Small intestine (tissue), 7 donors: ENCODE measurements at regions not wholly inside any gene's neighbourhood (a gene's known extent, or its start where the extent isn't known, plus 50 kb on each side); places are given as distances from the start of the nearest gene placed in this dataset.

Experiments
- DNase-seq, 2 donors: peaks; one replicate each; pipeline versions ENCODE4 v3.0.0 to v3.0.0-alpha.2; 2013
- FAIRE-seq: peaks from 2 replicates; lab custom pipeline; 2012; peaks lifted over from hg19 to GRCh38; lab: Jason Lieb, UNC
- H3K27ac ChIP-seq, 3 donors: one replicate each; pipeline ENCODE4 v1.5.1; 2013; ENCODE audit warnings: low read length in 2 of 3, mild to moderate bottlenecking in 2 of 3, control low read depth in 1 of 3, inconsistent platforms in 1 of 3, low read depth in 1 of 3, moderate library complexity in 1 of 3
- H3K27me3 ChIP-seq, 3 donors: one replicate each; pipeline ENCODE4 v1.6.1; 2013; ENCODE audit warnings: low read length in 3 of 3, inconsistent platforms in 1 of 3; ENCODE audit not compliant: control insufficient read depth in 3 of 3, insufficient read depth in 3 of 3
- H3K36me3 ChIP-seq, 3 donors: one replicate each; pipeline ENCODE4 v1.6.1; 2013; ENCODE audit warnings: low read length in 3 of 3, inconsistent platforms in 1 of 3, low read depth in 1 of 3, mild to moderate bottlenecking in 1 of 3, moderate library complexity in 1 of 3; ENCODE audit not compliant: control insufficient read depth in 3 of 3, insufficient read depth in 2 of 3
- H3K4me1 ChIP-seq, 3 donors: one replicate each; pipeline ENCODE4 v1.6.1; 2013; ENCODE audit warnings: low read length in 2 of 3, inconsistent platforms in 1 of 3, low read depth in 1 of 3, mild to moderate bottlenecking in 1 of 3, moderate library complexity in 1 of 3; ENCODE audit not compliant: control insufficient read depth in 3 of 3, insufficient read depth in 2 of 3
- H3K4me3 ChIP-seq, 3 donors: one replicate each; pipeline ENCODE4 v1.5.1; 2013; ENCODE audit warnings: low read length in 3 of 3, control low read depth in 1 of 3, inconsistent platforms in 1 of 3, low read depth in 1 of 3, mild to moderate bottlenecking in 1 of 3, moderate library complexity in 1 of 3
- H3K9me3 ChIP-seq, 2 donors: one replicate each; pipeline ENCODE4 v1.6.1; 2013; ENCODE audit warnings: low read depth in 1 of 2, low read length in 1 of 2; ENCODE audit not compliant: control insufficient read depth in 2 of 2, insufficient read depth in 1 of 2
- WGBS, 3 donors: extraction: QIAGEN DNeasy Blood & Tissue Kit; methylation state at CpG; one replicate each; pipeline ENCODE4 v1.1.7; 2013; 5-methylcytosine and 5-hydroxymethylcytosine counted together
- donor health status: healthy with polysubstance abuse.
- donor health status: control.
- donor health status: control.
- donor health status: Bipolar disorder and iron deficiency.
- donor health status: healthy.

DNA sequence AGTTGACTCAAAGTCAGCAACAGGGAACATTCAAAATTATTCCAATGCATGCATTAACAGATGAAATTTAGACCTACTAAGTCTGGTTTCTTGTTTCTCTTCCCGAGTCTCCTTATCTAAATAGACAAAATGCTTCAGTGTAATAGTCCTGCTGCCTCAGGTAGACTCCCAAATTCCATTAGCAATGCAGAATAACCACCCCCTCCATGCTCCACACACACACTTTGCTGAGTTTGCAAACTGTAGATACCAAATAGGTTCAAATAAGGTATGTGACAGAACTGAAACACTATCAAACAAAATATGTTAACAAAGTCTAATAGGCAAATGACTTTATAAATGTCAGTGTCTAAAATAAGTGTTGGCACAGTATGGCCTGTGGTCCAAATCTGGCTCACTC, 451.1 kb upstream of the SOX5 start:
- WGBS, 3 donors, result 43 to 71% (median 59%) methylated on average over 1 of the region's 1 CpG
- no peaks in the 10 kb centered on the region for H3K9me3 ChIP-seq
- DNase-seq (no peak), FAIRE-seq (no peak)
- H3K27ac ChIP-seq, result no peak overlapping the region
- H3K4me1 ChIP-seq, result no peaks in the 10 kb centered on the region
- no peaks in the 10 kb centered on the region for H3K27me3 ChIP-seq
- no peaks in the 10 kb centered on the region for H3K36me3 ChIP-seq
- no peak overlapping the region for H3K4me3 ChIP-seq

DNA sequence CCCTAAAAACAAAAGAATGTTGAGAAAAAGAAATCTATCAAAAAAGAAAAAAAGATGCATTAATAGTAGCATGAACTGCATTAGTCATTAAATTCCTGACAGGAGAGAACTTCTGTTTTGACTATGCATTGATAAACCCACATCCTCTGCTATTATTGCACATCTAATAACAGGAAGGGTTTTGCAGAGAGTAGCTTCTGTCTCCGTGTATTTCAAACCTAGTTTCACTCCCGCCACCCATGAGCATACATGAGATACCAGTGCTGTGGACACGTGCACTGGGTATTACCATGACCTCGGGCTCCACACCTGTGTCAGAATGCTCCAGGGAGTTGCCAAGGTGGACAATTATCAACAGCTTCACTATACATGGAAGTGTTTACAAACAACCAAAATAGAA, 449.1 kb upstream of the SOX5 start:
- FAIRE-seq, result no peak
- Histone ChIP-seq H3K9me3 (no peaks in the 10 kb centered on the region), H3K4me3 (no peak overlapping the region), H3K27ac (no peak overlapping the region), H3K27me3 (no peaks in the 10 kb centered on the region), H3K4me1 (no peaks in the 10 kb centered on the region), H3K36me3 (no peaks in the 10 kb centered on the region)
- DNase-seq, result no peak
- 68 to 74% (median 72%) methylated on average over 4 of the region's 4 CpGs for WGBS, 3 donors

DNA sequence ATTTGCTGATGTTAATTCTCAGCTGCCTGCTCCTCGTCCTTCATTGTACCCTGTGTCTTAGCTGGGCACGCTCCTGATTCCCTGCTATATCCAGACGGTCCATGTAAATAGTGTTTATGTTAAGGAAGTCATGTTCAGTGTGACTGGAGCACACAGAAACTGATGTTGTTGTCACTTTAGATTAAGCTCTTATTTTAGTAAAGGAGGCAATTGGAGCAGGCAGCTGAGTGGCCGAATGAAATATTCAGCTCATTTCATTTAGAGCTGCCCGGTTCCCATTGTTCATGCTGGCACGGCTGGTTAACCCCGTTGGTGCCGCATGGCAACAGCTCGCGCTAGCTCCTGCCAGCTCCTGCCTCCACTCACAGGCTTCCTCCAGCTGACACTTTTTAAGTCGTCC, 446.8 kb upstream of the SOX5 start:
- H3K36me3 ChIP-seq, result no peaks in the 10 kb centered on the region
- H3K9me3 ChIP-seq, result no peaks in the 10 kb centered on the region
- FAIRE-seq (no peak), DNase-seq (no peak)
- WGBS, 3 donors, result 57 to 65% (median 62%) methylated on average over 11 of the region's 11 CpGs
- no peak overlapping the region for H3K4me3 ChIP-seq
- H3K27ac ChIP-seq, result no peak overlapping the region
- H3K4me1 ChIP-seq, result no peaks in the 10 kb centered on the region
- no peaks in the 10 kb centered on the region for H3K27me3 ChIP-seq

DNA sequence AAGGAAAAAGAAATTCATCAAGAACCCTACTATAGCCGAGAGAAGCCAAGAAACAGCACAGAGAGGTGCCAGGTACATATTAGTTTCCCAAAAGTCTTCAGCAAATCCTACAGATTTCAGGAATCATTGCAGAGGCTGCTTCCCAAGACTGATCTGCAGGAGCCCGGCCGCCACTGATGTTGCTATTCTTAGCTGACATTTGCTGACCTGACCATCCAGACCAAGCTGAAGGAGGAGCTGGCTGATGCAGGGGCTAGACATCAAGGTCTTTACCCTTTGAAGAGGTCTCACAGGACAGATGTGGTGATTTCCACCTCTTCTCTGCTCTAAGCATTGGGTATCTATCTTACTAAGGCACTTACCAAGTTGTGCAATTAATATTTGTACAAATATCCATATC, 444.8 kb upstream of the SOX5 start:
- no peak overlapping the region for H3K27ac ChIP-seq
- DNase-seq (no peak), FAIRE-seq (no peak)
- no peaks in the 10 kb centered on the region for H3K27me3 ChIP-seq
- no peaks in the 10 kb centered on the region for H3K9me3 ChIP-seq
- H3K4me1 ChIP-seq, result no peaks in the 10 kb centered on the region
- H3K36me3 ChIP-seq, result no peaks in the 10 kb centered on the region
- H3K4me3 ChIP-seq, result no peak overlapping the region
- 76 to 90% (median 79%) methylated on average over 3 of the region's 3 CpGs for WGBS, 3 donors

DNA sequence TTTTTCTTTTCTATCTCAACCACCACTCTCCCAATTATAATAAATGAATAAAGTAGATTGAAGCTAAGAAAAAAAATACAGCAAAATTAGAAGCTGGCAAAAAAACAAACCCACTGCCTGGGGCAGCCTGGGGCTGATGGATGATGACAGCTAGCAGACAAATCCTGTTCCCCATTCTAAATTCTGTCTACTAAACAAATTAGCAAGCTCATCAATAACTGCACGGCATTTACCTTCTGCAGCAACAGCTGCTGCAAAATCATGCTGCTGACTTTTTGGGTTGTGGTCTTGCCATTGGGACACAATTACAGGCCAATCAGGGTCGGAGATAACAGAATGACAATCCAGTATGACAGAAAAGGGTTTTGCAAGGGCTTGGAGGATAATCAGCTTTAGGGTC, 443.6 kb upstream of the SOX5 start:
- DNase-seq (no peak), FAIRE-seq (no peak)
- no peaks in the 10 kb centered on the region for H3K36me3 ChIP-seq
- no peaks in the 10 kb centered on the region for H3K9me3 ChIP-seq
- 55 to 84% (median 60%) methylated on average over 2 of the region's 2 CpGs for WGBS, 3 donors
- no peaks in the 10 kb centered on the region for H3K27me3 ChIP-seq
- H3K4me1 ChIP-seq, result no peaks in the 10 kb centered on the region
- no peak overlapping the region for H3K27ac ChIP-seq
- no peak overlapping the region for H3K4me3 ChIP-seq

DNA sequence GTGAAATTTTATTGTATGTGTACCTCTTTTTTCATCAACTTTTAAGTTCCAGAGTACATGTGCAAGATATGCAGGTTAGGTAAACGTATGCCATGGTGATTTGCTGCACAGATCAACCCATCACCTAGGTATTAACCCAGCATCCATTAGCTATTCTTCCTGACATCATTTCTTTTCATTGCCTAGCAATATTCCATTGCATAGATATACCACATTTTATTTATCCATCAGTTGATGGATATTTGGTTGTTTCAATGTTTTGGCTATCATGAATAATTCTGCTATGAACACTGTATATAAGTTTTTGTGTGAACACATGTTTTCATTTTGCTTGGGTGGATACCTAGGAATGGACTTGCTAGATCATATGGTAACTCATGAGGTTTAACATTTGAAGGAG, 439.9 kb upstream of the SOX5 start:
- DNase-seq, result no peak
- Histone ChIP-seq H3K27me3 (no peaks in the 10 kb centered on the region), H3K27ac (no peak overlapping the region), H3K4me1 (no peaks in the 10 kb centered on the region), H3K36me3 (no peaks in the 10 kb centered on the region), H3K9me3 (no peaks in the 10 kb centered on the region), H3K4me3 (no peak overlapping the region)
- FAIRE-seq, result no peak
- 37 to 68% (median 38%) methylated on average over 1 of the region's 1 CpG for WGBS, 3 donors

DNA sequence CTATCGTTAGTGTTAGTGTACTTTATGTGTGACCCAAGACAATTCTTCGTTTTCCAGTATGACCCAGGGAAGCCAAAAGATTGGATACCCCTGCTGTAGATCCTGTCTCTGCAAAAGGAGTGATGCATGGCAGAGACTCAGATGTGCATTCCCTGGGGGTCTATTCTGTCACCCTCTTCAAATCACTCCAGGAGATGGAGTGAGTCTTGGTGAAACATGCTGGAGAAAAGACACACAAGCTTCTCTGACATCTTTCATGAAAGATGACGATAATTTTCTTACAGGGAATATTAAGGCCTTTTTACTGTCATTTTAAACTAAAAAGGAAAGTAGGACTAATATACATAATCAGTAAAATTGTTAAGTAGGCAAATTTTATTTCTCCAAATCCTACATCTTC, 437.9 kb upstream of the SOX5 start:
- 84 to 92% (median 91%) methylated on average over 3 of the region's 3 CpGs for WGBS, 3 donors
- Histone ChIP-seq H3K27ac (no peak overlapping the region), H3K9me3 (peaks cover 0 to 3% of the 10 kb centered on the region in 2 donors), H3K4me3 (no peak overlapping the region), H3K36me3 (no peaks in the 10 kb centered on the region), H3K4me1 (no peaks in the 10 kb centered on the region), H3K27me3 (no peaks in the 10 kb centered on the region)
- FAIRE-seq (no peak), DNase-seq (no peak)

DNA sequence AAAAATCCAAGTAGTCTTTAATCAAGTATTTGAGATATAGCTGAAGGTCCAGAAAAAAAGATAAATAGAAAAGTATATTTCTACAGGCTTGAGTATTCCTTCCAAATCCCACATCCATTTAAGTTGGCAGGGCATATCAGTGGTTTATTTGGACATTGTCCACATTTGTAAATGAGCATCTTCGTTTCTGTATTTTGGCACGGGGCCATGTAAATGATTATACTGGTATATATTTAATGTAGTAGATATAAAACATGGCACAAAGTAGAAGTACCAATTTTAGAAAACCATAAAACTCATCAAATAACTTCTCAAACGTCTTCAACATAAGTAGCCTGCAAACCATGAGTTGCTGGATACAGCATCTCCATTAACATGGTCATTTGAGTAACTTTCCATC, 437.4 kb upstream of the SOX5 start:
- peaks cover 0 to 6% of the 10 kb centered on the region in 2 donors for H3K9me3 ChIP-seq
- no peaks in the 10 kb centered on the region for H3K4me1 ChIP-seq
- H3K4me3 ChIP-seq, result no peak overlapping the region
- no peaks in the 10 kb centered on the region for H3K27me3 ChIP-seq
- no peak overlapping the region for H3K27ac ChIP-seq
- no peak for DNase-seq
- WGBS, 3 donors, result 61 to 71% (median 68%) methylated on average over 3 of the region's 3 CpGs
- no peak for FAIRE-seq
- H3K36me3 ChIP-seq, result no peaks in the 10 kb centered on the region

DNA sequence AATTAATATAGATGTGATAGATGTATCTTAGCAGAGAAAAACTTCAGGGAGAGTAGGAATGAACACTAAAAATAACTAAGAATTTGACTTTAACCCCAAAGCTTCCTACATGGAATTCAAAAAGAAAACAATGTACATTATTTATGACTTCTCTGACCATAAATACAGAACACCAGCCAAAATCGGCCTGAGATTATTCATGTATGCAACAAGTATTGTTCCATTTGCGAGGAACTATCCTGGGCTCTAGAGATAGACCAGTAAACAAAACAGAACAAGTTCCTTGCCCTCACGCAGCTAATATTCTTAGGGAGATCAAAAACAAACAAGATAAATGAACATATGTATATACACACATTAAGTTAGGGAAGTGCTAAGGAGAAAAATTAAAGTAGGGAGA, 432.3 kb upstream of the SOX5 start:
- 79 to 84% (median 81%) methylated on average over 3 of the region's 3 CpGs for WGBS, 3 donors
- Histone ChIP-seq H3K4me3 (no peak overlapping the region), H3K27ac (no peak overlapping the region), H3K9me3 (peaks cover 0 to 6% of the 10 kb centered on the region in 2 donors), H3K27me3 (no peaks in the 10 kb centered on the region), H3K36me3 (no peaks in the 10 kb centered on the region), H3K4me1 (no peaks in the 10 kb centered on the region)
- DNase-seq, result no peak
- FAIRE-seq, result no peak
